Transverse colon (tissue), 4 donors: ENCODE measurements at regions not wholly inside any gene's neighbourhood (a gene's known extent, or its start where the extent isn't known, plus 50 kb on each side); places are given as distances from the start of the nearest gene placed in this dataset.

Source experiments
- DNase-seq: peaks from one replicate; pipeline ENCODE4 v3.0.0-alpha.2; 2019
- H3K27ac ChIP-seq, 4 donors: fragments of 200-600 bp; sonication (generic); 2 replicates each; pipeline ENCODE4 v1.5.1; 2016 to 2018; ENCODE audit warnings: inconsistent platforms in 4 of 4
- H3K27me3 ChIP-seq: fragments of 200-600 bp; sonication (generic); 2 replicates; pipeline ENCODE4 v1.5.1; 2017; ENCODE audit warnings: inconsistent platforms
- H3K36me3 ChIP-seq, 4 donors: fragments of 200-600 bp; sonication (generic); 2 replicates each; pipeline ENCODE4 v1.5.1; 2017 to 2019; ENCODE audit warnings: inconsistent platforms in 4 of 4
- H3K4me1 ChIP-seq, 4 donors: fragments of 200-600 bp; sonication (generic); 2 replicates each; pipeline ENCODE4 v1.5.1; 2017 to 2020; ENCODE audit warnings: inconsistent platforms in 4 of 4
- H3K4me3 ChIP-seq, 4 donors: fragments of 200-600 bp; sonication (generic); 1 replicate in 1 of 4; 2 replicates in 3 of 4; pipeline versions ENCODE4 v1.5.1 to v1.6.1; 2017 to 2019; ENCODE audit warnings: inconsistent platforms in 4 of 4
- H3K9me3 ChIP-seq, 2 donors: fragments of 200-600 bp; sonication (generic); 2 replicates each; pipeline ENCODE4 v1.5.1; 2017 to 2019; ENCODE audit warnings: inconsistent platforms in 2 of 2
- CTCF ChIP-seq, 5 experiments: fragments of 200-600 bp in 3 of 5; fragments of 450-650 bp in 2 of 5; sonication (generic) in 3 of 5; IDR thresholded peaks; 1 replicate in 2 of 5; 2 replicates in 3 of 5; pipeline ENCODE4 v1.5.1; 2016 to 2017; ENCODE audit warnings: antibody characterized with exemption in 5 of 5, inconsistent platforms in 3 of 5, mild to moderate bottlenecking in 2 of 5, moderate library complexity in 1 of 5
- EP300 ChIP-seq: sonication (generic); formaldehyde crosslinking; IDR thresholded peaks from one replicate; pipeline ENCODE4 v1.6.1; 2017; ENCODE audit warnings: antibody characterized with exemption, low read depth
- POLR2A ChIP-seq: fragments of 450-650 bp; IDR thresholded peaks from one replicate; pipeline ENCODE4 v1.6.1; 2016; ENCODE audit warnings: antibody characterized with exemption, mild to moderate bottlenecking, moderate library complexity
- POLR2AphosphoS5 ChIP-seq, 3 donors: sonication (generic); formaldehyde crosslinking; IDR thresholded peaks; one replicate each; pipeline ENCODE4 v1.6.1; 2016; ENCODE audit warnings: antibody characterized with exemption in 3 of 3
- WGBS, 2 donors: methylation state at CpG; one replicate each; pipeline ENCODE4 v1.1.5; 2018; ENCODE audit warnings: low coverage in 1 of 2; 5-methylcytosine and 5-hydroxymethylcytosine counted together
- in situ Hi-C, 4 donors: fragments of 200-750 bp; cut with MboI; loops; one replicate each; pipeline versions ENCODE4 v1.15.0 to v1.15.1; 2017; ENCODE audit warnings: low sequenced_read_pairs in 3 of 4, low pct_ligation_motif_present in 1 of 4, low pct_unique_long_range_greater_than_20kb in 1 of 4
- intact Hi-C: fragments of 100-400 bp; cut with DNase I; formaldehyde crosslinking; loops from one replicate; pipeline ENCODE4 v1.15.1; 2023; ENCODE audit warnings: low total_unique reads

GRCh38 chr2:145682546-145683157 is 1162.7 kb upstream of the ZEB2 start:
- H3K27ac ChIP-seq, result no peak overlapping the region
- intact Hi-C loops, result no loop called here
- H3K9me3 ChIP-seq, result no peaks in the 10 kb centered on the region
- no peak overlapping the region for H3K4me3 ChIP-seq
- H3K27me3 ChIP-seq, result no peaks in the 10 kb centered on the region
- TF ChIP-seq POLR2A (no peak), CTCF (IDR thresholded peaks at IDR 0.05) (no peak), EP300 (no peak), POLR2AphosphoS5 (IDR thresholded peaks at IDR 0.05) (no peak)
- no peaks in the 10 kb centered on the region for H3K36me3 ChIP-seq
- in situ Hi-C loops, result no loop called here
- H3K4me1 ChIP-seq, result no peaks in the 10 kb centered on the region
- DNase-seq, result no peak

GRCh38 chr2:145680276-145680675 is 1160.4 kb upstream of the ZEB2 start:
- Histone ChIP-seq H3K27me3 (no peaks in the 10 kb centered on the region), H3K9me3 (no peaks in the 10 kb centered on the region), H3K4me3 (no peak overlapping the region), H3K36me3 (no peaks in the 10 kb centered on the region), H3K4me1 (no peaks in the 10 kb centered on the region), H3K27ac (no peak overlapping the region)
- no peak for DNase-seq
- TF ChIP-seq POLR2AphosphoS5 (IDR thresholded peaks at IDR 0.05) (no peak), CTCF (IDR thresholded peaks at IDR 0.05) (no peak), POLR2A (no peak), EP300 (no peak)
- 74 to 90% methylated on average over 2 of the region's 2 CpGs for WGBS, 2 donors
- intact Hi-C loops, result no loop called here
- in situ Hi-C loops, result no loop called here

- no peak for DNase-seq
- Histone ChIP-seq H3K27ac (no peak overlapping the region), H3K9me3 (no peaks in the 10 kb centered on the region), H3K27me3 (no peaks in the 10 kb centered on the region), H3K4me3 (no peak overlapping the region), H3K36me3 (no peaks in the 10 kb centered on the region), H3K4me1 (no peaks in the 10 kb centered on the region)
- in situ Hi-C loops (no loop called here), intact Hi-C loops (no loop called here)
- TF ChIP-seq POLR2A (no peak), CTCF (IDR thresholded peaks at IDR 0.05) (no peak), EP300 (no peak), POLR2AphosphoS5 (IDR thresholded peaks at IDR 0.05) (no peak)
- WGBS, 2 donors, result 88 to 90% methylated on average over 2 of the region's 2 CpGs
Measured at GRCh38 chr2:145677371-145677770, 1157.5 kb upstream of the ZEB2 start.

GRCh38 chr2:145674705-145675104 is 1154.8 kb upstream of the ZEB2 start:
- no peak for TF ChIP-seq CTCF (IDR thresholded peaks at IDR 0.05)
- no peak for TF ChIP-seq EP300
- TF ChIP-seq POLR2AphosphoS5 (IDR thresholded peaks at IDR 0.05), result no peak
- no peak for TF ChIP-seq POLR2A
- H3K4me3 ChIP-seq, result no peak overlapping the region
- WGBS, 2 donors, result 43 to 66% methylated on average over 1 to 3 of the region's 3 CpGs
- in situ Hi-C loops (no loop called here), intact Hi-C loops (no loop called here)
- no peaks in the 10 kb centered on the region for H3K9me3 ChIP-seq
- H3K4me1 ChIP-seq, result no peaks in the 10 kb centered on the region
- DNase-seq, result no peak
- no peaks in the 10 kb centered on the region for H3K36me3 ChIP-seq
- no peak overlapping the region for H3K27ac ChIP-seq
- H3K27me3 ChIP-seq, result no peaks in the 10 kb centered on the region
